ENCODE measurements at regions not wholly inside any gene's neighbourhood (a gene's known extent, or its start where the extent isn't known, plus 50 kb on each side); places are given as distances from the start of the nearest gene placed in this dataset.
A peak's percentile ranks its signal among the peaks of the same experiment; 100 is the strongest.

DNA sequence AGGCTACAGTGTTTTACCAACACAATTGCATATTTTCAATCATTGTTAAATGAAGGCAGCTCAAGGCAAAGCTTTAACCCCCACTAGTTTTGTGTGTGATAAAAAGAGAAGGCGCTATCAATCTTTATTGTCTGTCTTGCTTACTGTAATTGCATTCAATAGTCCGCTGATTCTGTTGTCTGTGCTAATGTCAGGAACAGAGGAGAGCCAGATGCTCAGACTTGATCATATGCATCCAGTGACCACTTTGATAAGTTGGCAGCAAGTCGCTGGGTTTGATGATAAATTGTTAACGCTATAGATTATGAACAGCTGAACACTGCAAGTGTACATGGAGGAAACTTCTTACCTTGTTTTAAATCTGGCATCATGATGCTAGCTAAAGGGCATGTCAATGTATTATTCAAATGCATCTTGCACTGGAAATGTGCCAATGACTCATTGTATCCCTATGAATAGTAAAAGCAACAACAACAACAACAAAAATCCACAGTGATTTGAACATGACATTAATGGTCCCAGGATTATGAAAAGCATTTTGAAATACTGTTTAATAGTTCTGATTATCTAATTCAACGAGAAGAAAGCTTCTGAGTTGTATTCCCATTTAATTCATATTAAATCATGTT lies 423.5 kb upstream of the FANCL start:
- ATAC-seq = no peak
- TF ChIP-seq RARB (CRISPR knock-in tag; IDR thresholded peaks at IDR 0.05) (no peak), ZFP30 (CRISPR knock-in tag; IDR thresholded peaks at IDR 0.05) (no peak)
- TF ChIP-seq, protein P1, sequence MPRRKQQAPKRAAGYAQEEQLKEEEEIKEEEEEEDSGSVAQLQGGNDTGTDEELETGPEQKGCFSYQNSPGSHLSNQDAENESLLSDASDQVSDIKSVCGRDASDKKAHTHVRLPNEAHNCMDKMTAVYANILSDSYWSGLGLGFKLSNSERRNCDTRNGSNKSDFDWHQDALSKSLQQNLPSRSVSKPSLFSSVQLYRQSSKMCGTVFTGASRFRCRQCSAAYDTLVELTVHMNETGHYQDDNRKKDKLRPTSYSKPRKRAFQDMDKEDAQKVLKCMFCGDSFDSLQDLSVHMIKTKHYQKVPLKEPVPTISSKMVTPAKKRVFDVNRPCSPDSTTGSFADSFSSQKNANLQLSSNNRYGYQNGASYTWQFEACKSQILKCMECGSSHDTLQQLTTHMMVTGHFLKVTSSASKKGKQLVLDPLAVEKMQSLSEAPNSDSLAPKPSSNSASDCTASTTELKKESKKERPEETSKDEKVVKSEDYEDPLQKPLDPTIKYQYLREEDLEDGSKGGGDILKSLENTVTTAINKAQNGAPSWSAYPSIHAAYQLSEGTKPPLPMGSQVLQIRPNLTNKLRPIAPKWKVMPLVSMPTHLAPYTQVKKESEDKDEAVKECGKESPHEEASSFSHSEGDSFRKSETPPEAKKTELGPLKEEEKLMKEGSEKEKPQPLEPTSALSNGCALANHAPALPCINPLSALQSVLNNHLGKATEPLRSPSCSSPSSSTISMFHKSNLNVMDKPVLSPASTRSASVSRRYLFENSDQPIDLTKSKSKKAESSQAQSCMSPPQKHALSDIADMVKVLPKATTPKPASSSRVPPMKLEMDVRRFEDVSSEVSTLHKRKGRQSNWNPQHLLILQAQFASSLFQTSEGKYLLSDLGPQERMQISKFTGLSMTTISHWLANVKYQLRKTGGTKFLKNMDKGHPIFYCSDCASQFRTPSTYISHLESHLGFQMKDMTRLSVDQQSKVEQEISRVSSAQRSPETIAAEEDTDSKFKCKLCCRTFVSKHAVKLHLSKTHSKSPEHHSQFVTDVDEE (CRISPR knock-in tag; IDR thresholded peaks at IDR 0.05) = 0 out of 2 replicates have a peak, but pooled peaks have one; percentile 47

GRCh38 chr2:58660046-58660445 lies 418.9 kb upstream of the FANCL start:
- no peak for ATAC-seq
- TF ChIP-seq OSR1 (CRISPR knock-in tag; IDR thresholded peaks at IDR 0.05) = no peak
- no peak for TF ChIP-seq RARB (CRISPR knock-in tag; IDR thresholded peaks at IDR 0.05)
- no peak for TF ChIP-seq ZFP30 (CRISPR knock-in tag; IDR thresholded peaks at IDR 0.05)
- TF ChIP-seq ARNTL (CRISPR knock-in tag; IDR thresholded peaks at IDR 0.05; ENCODE audit: borderline replicate concordance, low read depth) = no peak
- TF ChIP-seq, protein P1 (CRISPR knock-in tag; IDR thresholded peaks at IDR 0.05) = no peak
- TF ChIP-seq, protein P2, sequence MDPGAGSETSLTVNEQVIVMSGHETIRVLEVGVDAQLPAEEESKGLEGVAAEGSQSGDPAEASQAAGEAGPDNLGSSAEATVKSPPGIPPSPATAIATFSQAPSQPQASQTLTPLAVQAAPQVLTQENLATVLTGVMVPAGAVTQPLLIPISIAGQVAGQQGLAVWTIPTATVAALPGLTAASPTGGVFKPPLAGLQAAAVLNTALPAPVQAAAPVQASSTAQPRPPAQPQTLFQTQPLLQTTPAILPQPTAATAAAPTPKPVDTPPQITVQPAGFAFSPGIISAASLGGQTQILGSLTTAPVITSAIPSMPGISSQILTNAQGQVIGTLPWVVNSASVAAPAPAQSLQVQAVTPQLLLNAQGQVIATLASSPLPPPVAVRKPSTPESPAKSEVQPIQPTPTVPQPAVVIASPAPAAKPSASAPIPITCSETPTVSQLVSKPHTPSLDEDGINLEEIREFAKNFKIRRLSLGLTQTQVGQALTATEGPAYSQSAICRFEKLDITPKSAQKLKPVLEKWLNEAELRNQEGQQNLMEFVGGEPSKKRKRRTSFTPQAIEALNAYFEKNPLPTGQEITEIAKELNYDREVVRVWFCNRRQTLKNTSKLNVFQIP (CRISPR knock-in tag; IDR thresholded peaks at IDR 0.05; ENCODE audit: borderline replicate concordance, low read depth) = no peak
- TF ChIP-seq, protein P3, sequence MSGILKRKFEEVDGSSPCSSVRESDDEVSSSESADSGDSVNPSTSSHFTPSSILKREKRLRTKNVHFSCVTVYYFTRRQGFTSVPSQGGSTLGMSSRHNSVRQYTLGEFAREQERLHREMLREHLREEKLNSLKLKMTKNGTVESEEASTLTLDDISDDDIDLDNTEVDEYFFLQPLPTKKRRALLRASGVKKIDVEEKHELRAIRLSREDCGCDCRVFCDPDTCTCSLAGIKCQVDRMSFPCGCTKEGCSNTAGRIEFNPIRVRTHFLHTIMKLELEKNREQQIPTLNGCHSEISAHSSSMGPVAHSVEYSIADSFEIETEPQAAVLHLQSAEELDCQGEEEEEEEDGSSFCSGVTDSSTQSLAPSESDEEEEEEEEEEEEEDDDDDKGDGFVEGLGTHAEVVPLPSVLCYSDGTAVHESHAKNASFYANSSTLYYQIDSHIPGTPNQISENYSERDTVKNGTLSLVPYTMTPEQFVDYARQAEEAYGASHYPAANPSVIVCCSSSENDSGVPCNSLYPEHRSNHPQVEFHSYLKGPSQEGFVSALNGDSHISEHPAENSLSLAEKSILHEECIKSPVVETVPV (CRISPR knock-in tag; IDR thresholded peaks at IDR 0.05) = no peak
- TF ChIP-seq PPARA (CRISPR knock-in tag; IDR thresholded peaks at IDR 0.05; ENCODE audit: borderline replicate concordance) = no peak
- TF ChIP-seq ZNF8 (CRISPR knock-in tag; IDR thresholded peaks at IDR 0.05) = no peak
- TF ChIP-seq GLIS3 (CRISPR knock-in tag; IDR thresholded peaks at IDR 0.05) = no peak
- TF ChIP-seq ZNF565 (CRISPR knock-in tag; conservative IDR thresholded peaks at IDR 0.05; ENCODE audit: low read depth) = no peak
- TF ChIP-seq, protein P4, sequence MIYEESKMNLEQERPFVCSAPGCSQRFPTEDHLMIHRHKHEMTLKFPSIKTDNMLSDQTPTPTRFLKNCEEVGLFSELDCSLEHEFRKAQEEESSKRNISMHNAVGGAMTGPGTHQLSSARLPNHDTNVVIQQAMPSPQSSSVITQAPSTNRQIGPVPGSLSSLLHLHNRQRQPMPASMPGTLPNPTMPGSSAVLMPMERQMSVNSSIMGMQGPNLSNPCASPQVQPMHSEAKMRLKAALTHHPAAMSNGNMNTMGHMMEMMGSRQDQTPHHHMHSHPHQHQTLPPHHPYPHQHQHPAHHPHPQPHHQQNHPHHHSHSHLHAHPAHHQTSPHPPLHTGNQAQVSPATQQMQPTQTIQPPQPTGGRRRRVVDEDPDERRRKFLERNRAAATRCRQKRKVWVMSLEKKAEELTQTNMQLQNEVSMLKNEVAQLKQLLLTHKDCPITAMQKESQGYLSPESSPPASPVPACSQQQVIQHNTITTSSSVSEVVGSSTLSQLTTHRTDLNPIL (CRISPR knock-in tag; IDR thresholded peaks at IDR 0.05; ENCODE audit: low read depth) = no peak
- TF ChIP-seq TOX (CRISPR knock-in tag; IDR thresholded peaks at IDR 0.05; ENCODE audit: borderline replicate concordance) = no peak
- no peak for TF ChIP-seq BACH2 (CRISPR knock-in tag; IDR thresholded peaks at IDR 0.05; ENCODE audit: borderline replicate concordance)

- no peak for ATAC-seq
- TF ChIP-seq ESRRG (CRISPR knock-in tag; IDR thresholded peaks at IDR 0.05) (no peak), ZC3H10 (CRISPR knock-in tag; IDR thresholded peaks at IDR 0.05) (no peak), OSR1 (CRISPR knock-in tag; IDR thresholded peaks at IDR 0.05) (no peak), BACH2 (CRISPR knock-in tag; IDR thresholded peaks at IDR 0.05; ENCODE audit: borderline replicate concordance) (no peak), RARB (CRISPR knock-in tag; IDR thresholded peaks at IDR 0.05) (no peak), ISL1 (CRISPR knock-in tag; IDR thresholded peaks at IDR 0.05) (no peak), TOX (CRISPR knock-in tag; IDR thresholded peaks at IDR 0.05; ENCODE audit: borderline replicate concordance) (no peak), TCF4 (CRISPR knock-in tag; IDR thresholded peaks at IDR 0.05; ENCODE audit: borderline replicate concordance) (no peak), ZFP3 (CRISPR knock-in tag; IDR thresholded peaks at IDR 0.05) (no peak), ARNTL (CRISPR knock-in tag; IDR thresholded peaks at IDR 0.05; ENCODE audit: borderline replicate concordance, low read depth) (no peak)
- TF ChIP-seq, protein P3 (CRISPR knock-in tag; IDR thresholded peaks at IDR 0.05) = no peak
- TF ChIP-seq, protein P4 (CRISPR knock-in tag; IDR thresholded peaks at IDR 0.05; ENCODE audit: low read depth) = no peak
- TF ChIP-seq, protein P2 (CRISPR knock-in tag; IDR thresholded peaks at IDR 0.05; ENCODE audit: borderline replicate concordance, low read depth) = no peak
Measured at GRCh38 chr2:58655152-58655551, 414.0 kb upstream of the FANCL start.
